Cardiac fibroblast (primary cell): ENCODE measurements at regions not wholly inside any gene's neighbourhood (a gene's known extent, or its start where the extent isn't known, plus 50 kb on each side); places are given as distances from the start of the nearest gene placed in this dataset.
A peak's percentile ranks its signal among the peaks of the same experiment; 100 is the strongest.

Experiments used
- DNase-seq, 2 donors: peaks; one replicate each; pipeline versions ENCODE4 v3.0.0 to v3.0.0-alpha.2; 2010; ENCODE audit warnings: low read depth in 2 of 2
- H3K4me3 ChIP-seq, 2 donors: replicated peaks in 1 of 2; 1 replicate in 1 of 2; 2 replicates in 1 of 2; pipeline ENCODE4 v1.5.1; 2011; ENCODE audit warnings: low read depth in 2 of 2, low read length in 2 of 2, mild to moderate bottlenecking in 2 of 2, moderate library complexity in 1 of 2
- TF ChIP-seq, protein P1 (sequence below): IDR thresholded peaks from one replicate; pipeline ENCODE4 v1.5.1; 2011; ENCODE audit warnings: low read depth, mild to moderate bottlenecking, low read length, inconsistent platforms

DNA sequence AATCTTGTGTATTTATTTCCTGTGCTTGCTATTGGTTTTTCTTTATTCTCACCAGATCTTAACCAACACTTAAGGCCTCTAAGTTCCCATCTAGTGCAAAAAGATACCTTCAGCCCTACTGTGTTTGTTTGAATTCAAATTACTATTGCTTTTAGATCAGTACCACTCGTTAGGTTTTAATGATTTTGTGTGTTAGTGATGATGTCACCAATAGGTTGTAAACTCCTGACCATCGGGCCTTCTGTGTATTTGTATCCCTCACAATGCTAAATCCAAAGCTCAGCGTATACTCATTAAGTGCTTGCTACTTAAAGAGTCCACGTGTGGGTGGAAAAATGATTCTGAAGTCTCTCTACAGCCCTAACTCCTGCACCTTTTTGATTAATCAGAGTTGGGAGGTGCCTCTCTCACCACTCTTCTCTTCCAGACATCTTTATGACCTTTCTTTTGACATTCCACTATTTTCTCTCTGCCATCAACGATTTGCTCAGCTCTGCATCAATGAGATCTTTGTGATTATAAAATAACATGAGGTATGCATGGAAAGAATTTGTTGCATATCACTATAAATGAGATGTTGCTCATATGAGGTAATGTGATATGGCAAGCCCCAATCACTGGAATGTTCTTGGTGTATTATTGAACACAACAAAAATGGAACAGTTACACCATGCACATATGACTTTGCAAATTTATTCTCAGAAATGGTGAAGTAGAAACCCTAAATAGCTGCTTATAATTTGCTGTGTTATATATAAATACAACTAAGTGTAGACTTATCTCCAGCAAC, 55.1 kb upstream of the LAMA2 start:
- H3K4me3 ChIP-seq: no peak overlapping the region
- TF ChIP-seq, protein P1, sequence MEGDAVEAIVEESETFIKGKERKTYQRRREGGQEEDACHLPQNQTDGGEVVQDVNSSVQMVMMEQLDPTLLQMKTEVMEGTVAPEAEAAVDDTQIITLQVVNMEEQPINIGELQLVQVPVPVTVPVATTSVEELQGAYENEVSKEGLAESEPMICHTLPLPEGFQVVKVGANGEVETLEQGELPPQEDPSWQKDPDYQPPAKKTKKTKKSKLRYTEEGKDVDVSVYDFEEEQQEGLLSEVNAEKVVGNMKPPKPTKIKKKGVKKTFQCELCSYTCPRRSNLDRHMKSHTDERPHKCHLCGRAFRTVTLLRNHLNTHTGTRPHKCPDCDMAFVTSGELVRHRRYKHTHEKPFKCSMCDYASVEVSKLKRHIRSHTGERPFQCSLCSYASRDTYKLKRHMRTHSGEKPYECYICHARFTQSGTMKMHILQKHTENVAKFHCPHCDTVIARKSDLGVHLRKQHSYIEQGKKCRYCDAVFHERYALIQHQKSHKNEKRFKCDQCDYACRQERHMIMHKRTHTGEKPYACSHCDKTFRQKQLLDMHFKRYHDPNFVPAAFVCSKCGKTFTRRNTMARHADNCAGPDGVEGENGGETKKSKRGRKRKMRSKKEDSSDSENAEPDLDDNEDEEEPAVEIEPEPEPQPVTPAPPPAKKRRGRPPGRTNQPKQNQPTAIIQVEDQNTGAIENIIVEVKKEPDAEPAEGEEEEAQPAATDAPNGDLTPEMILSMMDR: no peak
- DNase-seq: peak; percentile 13 to 32

DNA sequence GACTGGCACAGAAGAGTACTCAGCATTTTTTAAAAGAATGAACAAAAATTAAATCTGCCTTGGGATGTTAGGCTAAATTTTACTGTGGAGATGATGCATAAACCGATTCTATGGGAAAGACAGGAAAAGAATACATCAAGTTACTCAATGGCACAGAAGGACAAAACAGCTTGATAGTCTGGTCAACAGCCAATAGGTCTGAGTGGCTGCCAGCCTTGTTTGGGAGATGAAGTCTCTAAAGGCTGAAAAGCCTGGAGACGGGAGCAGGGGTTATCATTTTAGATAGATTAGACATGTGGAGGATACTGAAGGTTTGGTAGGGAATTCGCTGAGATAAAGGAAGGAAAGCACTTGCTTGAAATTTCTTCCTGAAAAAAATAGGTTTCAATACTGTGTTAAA, 56.3 kb upstream of the LAMA2 start:
- DNase-seq: no peak
- TF ChIP-seq, protein P1: no peak
- no peak overlapping the region for H3K4me3 ChIP-seq

DNA sequence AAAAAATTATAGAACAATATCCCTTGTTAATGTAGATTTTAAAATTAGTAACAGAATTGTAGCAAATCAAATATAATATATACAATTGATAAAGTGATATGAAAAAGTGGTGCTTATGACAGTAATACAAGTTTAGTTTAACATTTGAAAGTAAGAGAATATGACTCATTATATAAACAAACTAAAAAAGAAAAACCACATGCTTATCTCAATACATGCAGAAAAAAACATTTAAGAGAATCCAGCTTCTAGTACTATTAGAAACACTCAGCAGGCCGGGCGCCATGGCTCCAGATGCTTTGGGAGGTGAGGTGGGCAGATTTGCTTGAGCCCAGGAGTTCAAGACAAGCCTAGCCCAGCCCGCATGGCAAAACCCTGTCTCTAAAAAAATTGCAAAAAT, 60.7 kb upstream of the LAMA2 start:
- TF ChIP-seq, protein P1: no peak
- peak; percentile 22 to 38 for DNase-seq
- H3K4me3 ChIP-seq: no peak overlapping the region

DNA sequence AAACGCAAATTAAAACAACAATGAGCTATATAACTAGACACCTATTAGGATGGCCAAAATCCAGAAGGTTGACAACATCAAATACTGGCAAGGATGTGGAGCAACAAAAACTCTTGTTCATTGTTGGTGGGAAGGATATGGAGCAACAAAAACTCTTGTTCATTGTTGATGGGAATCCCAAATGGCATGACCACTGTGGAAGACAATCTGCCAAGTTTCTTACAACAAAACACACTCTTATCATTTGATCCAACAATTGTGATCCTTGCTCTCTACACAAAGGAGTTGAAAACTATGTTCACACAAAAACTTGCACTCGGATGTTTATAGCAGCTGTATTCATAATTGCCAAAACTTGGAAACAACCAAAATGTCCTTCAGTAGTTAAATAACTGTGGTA, 61.8 kb upstream of the LAMA2 start:
- peak; percentile 30 to 54 for DNase-seq
- TF ChIP-seq, protein P1: no peak
- H3K4me3 ChIP-seq: no peak overlapping the region

DNA sequence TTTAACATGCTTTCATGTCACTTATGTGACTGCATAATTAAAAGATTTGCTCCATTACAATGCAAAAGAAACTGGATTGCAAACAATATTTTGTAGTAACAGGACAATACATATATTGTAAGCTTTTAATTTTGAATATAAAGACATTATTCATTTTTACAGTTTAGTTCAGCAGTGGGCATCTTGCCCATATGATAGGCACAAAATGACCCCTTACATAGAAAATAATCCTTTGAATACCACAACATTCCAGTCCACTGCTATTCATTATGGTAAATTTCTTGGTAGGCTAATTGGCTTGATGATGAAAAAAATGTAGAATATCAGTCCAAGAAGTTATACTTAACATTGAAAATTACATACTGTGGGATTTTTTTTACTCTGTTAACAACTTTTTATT, 74.1 kb upstream of the LAMA2 start:
- no peak overlapping the region for H3K4me3 ChIP-seq
- no peak for DNase-seq
- TF ChIP-seq, protein P1: no peak

DNA sequence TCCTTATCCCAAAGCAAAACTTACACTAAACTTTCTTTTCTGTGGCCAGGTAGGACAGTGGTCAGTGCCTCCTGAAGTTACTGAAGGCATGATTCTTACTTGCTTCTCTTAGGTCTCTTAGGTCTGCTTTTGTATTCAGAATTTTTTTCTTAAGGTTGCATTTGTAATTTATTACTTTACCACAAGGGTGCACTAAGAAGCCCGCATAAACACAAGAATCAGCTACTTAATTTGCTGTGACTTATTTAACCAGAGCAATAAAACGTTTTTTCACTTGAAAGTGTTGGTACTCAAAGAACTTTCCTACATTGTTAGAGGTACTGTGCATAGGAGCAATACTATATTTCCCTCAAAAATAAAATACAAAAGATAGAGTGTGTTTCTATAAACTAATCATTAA, 75.4 kb upstream of the LAMA2 start:
- H3K4me3 ChIP-seq: no peak overlapping the region
- DNase-seq: peak; percentile 74 to 79
- TF ChIP-seq, protein P1: peak; percentile 54

DNA sequence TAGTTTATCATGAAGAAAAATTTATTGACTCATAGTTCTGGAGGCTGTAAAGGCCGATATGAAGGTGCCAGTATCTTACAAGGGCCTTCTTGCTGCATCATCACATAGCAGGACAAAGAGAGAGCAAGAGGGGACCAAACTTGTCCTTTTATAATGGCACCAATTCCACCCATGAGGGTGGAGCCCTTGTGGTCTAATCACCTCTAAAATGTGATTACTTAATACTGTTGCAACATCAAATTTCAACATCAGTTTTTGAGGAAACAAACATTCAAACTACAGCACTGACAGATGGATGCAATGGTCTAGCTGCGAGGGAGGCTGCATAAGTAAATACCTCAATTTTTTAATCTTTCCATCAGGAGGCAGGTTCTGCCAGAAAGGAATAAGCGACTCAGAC, 76.7 kb upstream of the LAMA2 start:
- DNase-seq: peak; percentile 62
- TF ChIP-seq, protein P1: no peak
- no peak overlapping the region for H3K4me3 ChIP-seq
